Vagina (tissue), 2 donors: ENCODE measurements at regions not wholly inside any gene's neighbourhood (a gene's known extent, or its start where the extent isn't known, plus 50 kb on each side); places are given as distances from the start of the nearest gene placed in this dataset.

Experiments
- CTCF ChIP-seq, 3 experiments: fragments of 450-650 bp in 2 of 3; fragments of 200-600 bp in 1 of 3; sonication (generic) in 1 of 3; IDR thresholded peaks; one replicate each; pipeline ENCODE4 v1.5.1; 2017 to 2019; ENCODE audit warnings: antibody characterized with exemption in 3 of 3, mild to moderate bottlenecking in 2 of 3, moderate library complexity in 2 of 3
- POLR2A ChIP-seq, 2 donors: fragments of 450-650 bp; IDR thresholded peaks; one replicate each; pipeline ENCODE4 v1.6.1; 2017; ENCODE audit warnings: antibody characterized with exemption in 2 of 2, mild to moderate bottlenecking in 2 of 2, moderate library complexity in 2 of 2

GRCh38 chr13:106874323-106874722 lies 306.4 kb upstream of the ARGLU1 start:
- TF ChIP-seq POLR2A (IDR thresholded peaks at IDR 0.05) = no peak
- TF ChIP-seq CTCF (IDR thresholded peaks at IDR 0.05) = no peak
